Immature natural killer cell (primary cell): ENCODE measurements at regions not wholly inside any gene's neighbourhood (a gene's known extent, or its start where the extent isn't known, plus 50 kb on each side); places are given as distances from the start of the nearest gene placed in this dataset.

Experiments
- DNase-seq, 3 donors: peaks; one replicate each; pipeline ENCODE4 v3.0.0; 2022; ENCODE audit warnings: mixed read lengths in 1 of 3
- H3K27ac Mint-ChIP-seq, 6 donors: one replicate each; pipeline ENCODE4 v1.8.0; 2020; ENCODE audit warnings: mixed read lengths in 6 of 6, mild to moderate bottlenecking in 5 of 6, inconsistent platforms in 4 of 6, moderate library complexity in 3 of 6
- H3K27me3 Mint-ChIP-seq, 3 donors: one replicate each; pipeline ENCODE4 v1.8.0; 2020 to 2021; ENCODE audit warnings: low read depth in 3 of 3, mild to moderate bottlenecking in 3 of 3, mixed read lengths in 3 of 3, moderate library complexity in 3 of 3, inconsistent platforms in 1 of 3
- H3K36me3 Mint-ChIP-seq, 3 donors: one replicate each; pipeline ENCODE4 v1.8.0; 2020; ENCODE audit warnings: mixed read lengths in 3 of 3, inconsistent platforms in 2 of 3, mild to moderate bottlenecking in 2 of 3
- H3K4me1 Mint-ChIP-seq, 2 donors: one replicate each; pipeline ENCODE4 v1.8.0; 2020; ENCODE audit warnings: inconsistent platforms in 2 of 2, mild to moderate bottlenecking in 2 of 2, mixed read lengths in 2 of 2, moderate library complexity in 1 of 2
- H3K4me3 Mint-ChIP-seq, 5 donors: one replicate each; pipeline ENCODE4 v1.8.0; 2020; ENCODE audit warnings: mild to moderate bottlenecking in 5 of 5, mixed read lengths in 5 of 5, inconsistent platforms in 3 of 5, moderate library complexity in 3 of 5
- H3K9me3 Mint-ChIP-seq, 6 donors: one replicate each; pipeline ENCODE4 v1.8.0; 2020; ENCODE audit warnings: mild to moderate bottlenecking in 6 of 6, mixed read lengths in 6 of 6, inconsistent platforms in 4 of 6, moderate library complexity in 3 of 6

- H3K9me3 Mint-ChIP-seq, result peaks cover 6 to 31% (median 15%) of the 10 kb centered on the region in 6 donors
- no peaks in the 10 kb centered on the region for H3K36me3 Mint-ChIP-seq
- H3K4me3 Mint-ChIP-seq, result no peak overlapping the region
- no peaks in the 10 kb centered on the region for H3K4me1 Mint-ChIP-seq
- H3K27ac Mint-ChIP-seq, result no peak overlapping the region
- peaks cover 0 to 4% (median 0%) of the 10 kb centered on the region in 3 donors for H3K27me3 Mint-ChIP-seq
- DNase-seq, result no peak
Observed at GRCh38 chr4:83821493-83821892, 285.6 kb downstream of the GPAT3 start.

GRCh38 chr4:83819582-83819981 is 283.7 kb downstream of the GPAT3 start:
- H3K36me3 Mint-ChIP-seq, result no peaks in the 10 kb centered on the region
- H3K27me3 Mint-ChIP-seq, result peaks cover 0 to 7% (median 3%) of the 10 kb centered on the region in 3 donors
- no peak for DNase-seq
- H3K4me1 Mint-ChIP-seq, result no peaks in the 10 kb centered on the region
- no peak overlapping the region for H3K27ac Mint-ChIP-seq
- H3K4me3 Mint-ChIP-seq, result no peak overlapping the region
- peaks cover 4 to 31% (median 13%) of the 10 kb centered on the region in 6 donors for H3K9me3 Mint-ChIP-seq

GRCh38 chr4:83810428-83810827 is 274.5 kb downstream of the GPAT3 start:
- peaks cover 0 to 2% (median 0%) of the 10 kb centered on the region in 6 donors for H3K9me3 Mint-ChIP-seq
- H3K4me1 Mint-ChIP-seq, result no peaks in the 10 kb centered on the region
- DNase-seq, result no peak
- peaks cover 0 to 3% (median 0%) of the 10 kb centered on the region in 3 donors for H3K27me3 Mint-ChIP-seq
- H3K27ac Mint-ChIP-seq, result no peak overlapping the region
- no peaks in the 10 kb centered on the region for H3K36me3 Mint-ChIP-seq
- no peak overlapping the region for H3K4me3 Mint-ChIP-seq

- Mint-ChIP-seq H3K27ac (no peak overlapping the region), H3K36me3 (no peaks in the 10 kb centered on the region), H3K4me1 (no peaks in the 10 kb centered on the region), H3K27me3 (peaks cover 0 to 2% (median 0%) of the 10 kb centered on the region in 3 donors), H3K4me3 (no peak overlapping the region), H3K9me3 (peaks cover 0 to 2% (median 0%) of the 10 kb centered on the region in 6 donors)
- no peak for DNase-seq
Observed at GRCh38 chr4:83809581-83809980, 273.7 kb downstream of the GPAT3 start.

- H3K9me3 Mint-ChIP-seq, result peaks cover 0 to 6% (median 0%) of the 10 kb centered on the region in 6 donors
- H3K36me3 Mint-ChIP-seq, result no peaks in the 10 kb centered on the region
- H3K27ac Mint-ChIP-seq, result no peak overlapping the region
- peaks cover 0 to 2% (median 0%) of the 10 kb centered on the region in 3 donors for H3K27me3 Mint-ChIP-seq
- no peaks in the 10 kb centered on the region for H3K4me1 Mint-ChIP-seq
- no peak for DNase-seq
- no peak overlapping the region for H3K4me3 Mint-ChIP-seq
Observed at GRCh38 chr4:83793481-83793880, 257.6 kb downstream of the GPAT3 start.

GRCh38 chr4:83785891-83786290 is 250.0 kb downstream of the GPAT3 start:
- Mint-ChIP-seq H3K4me1 (no peaks in the 10 kb centered on the region), H3K27me3 (peaks cover 0 to 2% (median 0%) of the 10 kb centered on the region in 3 donors), H3K4me3 (no peak overlapping the region), H3K9me3 (peaks cover 0 to 1% (median 0%) of the 10 kb centered on the region in 6 donors), H3K27ac (no peak overlapping the region), H3K36me3 (no peaks in the 10 kb centered on the region)
- DNase-seq, result no peak

- Mint-ChIP-seq H3K36me3 (no peaks in the 10 kb centered on the region), H3K9me3 (no peaks in the 10 kb centered on the region), H3K4me1 (no peaks in the 10 kb centered on the region), H3K27ac (no peak overlapping the region), H3K27me3 (peaks cover 0 to 3% (median 1%) of the 10 kb centered on the region in 3 donors), H3K4me3 (no peak overlapping the region)
- DNase-seq, result no peak
Observed at GRCh38 chr4:83783215-83783614, 247.3 kb downstream of the GPAT3 start.

GRCh38 chr4:83782591-83782990 is 246.7 kb downstream of the GPAT3 start:
- no peaks in the 10 kb centered on the region for H3K9me3 Mint-ChIP-seq
- no peaks in the 10 kb centered on the region for H3K36me3 Mint-ChIP-seq
- DNase-seq, result no peak
- H3K4me3 Mint-ChIP-seq, result no peak overlapping the region
- peaks cover 0 to 3% (median 2%) of the 10 kb centered on the region in 3 donors for H3K27me3 Mint-ChIP-seq
- no peaks in the 10 kb centered on the region for H3K4me1 Mint-ChIP-seq
- H3K27ac Mint-ChIP-seq, result no peak overlapping the region

GRCh38 chr4:83781434-83781833 is 245.5 kb downstream of the GPAT3 start:
- H3K9me3 Mint-ChIP-seq, result no peaks in the 10 kb centered on the region
- no peak overlapping the region for H3K4me3 Mint-ChIP-seq
- H3K27me3 Mint-ChIP-seq, result peaks cover 0 to 3% (median 2%) of the 10 kb centered on the region in 3 donors
- DNase-seq, result no peak
- H3K4me1 Mint-ChIP-seq, result no peaks in the 10 kb centered on the region
- no peak overlapping the region for H3K27ac Mint-ChIP-seq
- H3K36me3 Mint-ChIP-seq, result no peaks in the 10 kb centered on the region

GRCh38 chr4:83780053-83780733 is 244.3 kb downstream of the GPAT3 start:
- DNase-seq, result no peak
- Mint-ChIP-seq H3K4me1 (no peaks in the 10 kb centered on the region), H3K4me3 (no peak overlapping the region), H3K27me3 (peaks cover 0 to 3% (median 3%) of the 10 kb centered on the region in 3 donors), H3K27ac (no peak overlapping the region), H3K9me3 (peaks cover 0 to 6% (median 0%) of the 10 kb centered on the region in 6 donors), H3K36me3 (no peaks in the 10 kb centered on the region)

GRCh38 chr4:83779103-83780052 is 243.5 kb downstream of the GPAT3 start:
- H3K27me3 Mint-ChIP-seq, result peaks cover 0 to 3% (median 3%) of the 10 kb centered on the region in 3 donors
- H3K4me1 Mint-ChIP-seq, result no peaks in the 10 kb centered on the region
- no peak overlapping the region for H3K27ac Mint-ChIP-seq
- peaks cover 0 to 6% (median 0%) of the 10 kb centered on the region in 6 donors for H3K9me3 Mint-ChIP-seq
- no peak overlapping the region for H3K4me3 Mint-ChIP-seq
- no peak for DNase-seq
- no peaks in the 10 kb centered on the region for H3K36me3 Mint-ChIP-seq

- no peaks in the 10 kb centered on the region for H3K36me3 Mint-ChIP-seq
- no peak overlapping the region for H3K27ac Mint-ChIP-seq
- no peak for DNase-seq
- peaks cover 0 to 6% (median 2%) of the 10 kb centered on the region in 6 donors for H3K9me3 Mint-ChIP-seq
- H3K4me3 Mint-ChIP-seq, result no peak overlapping the region
- H3K27me3 Mint-ChIP-seq, result peaks cover 2 to 5% (median 3%) of the 10 kb centered on the region in 3 donors
- no peaks in the 10 kb centered on the region for H3K4me1 Mint-ChIP-seq
Observed at GRCh38 chr4:83772685-83773084, 236.8 kb downstream of the GPAT3 start.

- Mint-ChIP-seq H3K4me1 (no peaks in the 10 kb centered on the region), H3K27me3 (peaks cover 2 to 5% (median 3%) of the 10 kb centered on the region in 3 donors), H3K9me3 (peaks cover 0 to 6% (median 2%) of the 10 kb centered on the region in 6 donors), H3K36me3 (no peaks in the 10 kb centered on the region), H3K4me3 (no peak overlapping the region), H3K27ac (no peak overlapping the region)
- no peak for DNase-seq
Observed at GRCh38 chr4:83771113-83771705, 235.3 kb downstream of the GPAT3 start.

- DNase-seq, result no peak
- no peak overlapping the region for H3K27ac Mint-ChIP-seq
- no peaks in the 10 kb centered on the region for H3K4me1 Mint-ChIP-seq
- no peaks in the 10 kb centered on the region for H3K36me3 Mint-ChIP-seq
- no peak overlapping the region for H3K4me3 Mint-ChIP-seq
- H3K9me3 Mint-ChIP-seq, result peaks cover 0 to 3% (median 0%) of the 10 kb centered on the region in 6 donors
- H3K27me3 Mint-ChIP-seq, result peaks cover 0 to 8% (median 3%) of the 10 kb centered on the region in 3 donors
Observed at GRCh38 chr4:83768146-83768545, 232.2 kb downstream of the GPAT3 start.
